GM23338 (cell line): ENCODE measurements at regions not wholly inside any gene's neighbourhood (a gene's known extent, or its start where the extent isn't known, plus 50 kb on each side); places are given as distances from the start of the nearest gene placed in this dataset.

Experiments used
- ATAC-seq: fragments of 200-7000 bp; cut with Tn5 transposase; 3 replicates; pipeline ENCODE4 v1.9.1; 2020
- DNase-seq: peaks from one replicate; pipeline ENCODE4 v3.0.0-alpha.2; 2015; ENCODE audit warnings: low spot score
- H2AFZ ChIP-seq: fragments of 200-600 bp; sonication (generic); 2 replicates; pipeline ENCODE4 v1.8.0; 2016; ENCODE audit warnings: antibody characterized with exemption, mild to moderate bottlenecking, moderate library complexity
- H3F3A ChIP-seq: fragments of 200-600 bp; sonication (generic); replicated peaks from 2 replicates; pipeline ENCODE4 v1.8.0; 2017; ENCODE audit warnings: antibody characterized with exemption, mixed run types, low read depth
- H3K27ac ChIP-seq: fragments of 200-600 bp; sonication (generic); 2 replicates; pipeline ENCODE4 v1.6.1; 2016; ENCODE audit warnings: low read depth
- H3K27me3 ChIP-seq: fragments of 200-600 bp; sonication (generic); 2 replicates; pipeline ENCODE4 v1.8.0; 2016; ENCODE audit warnings: mild to moderate bottlenecking, mixed run types, moderate library complexity; ENCODE audit not compliant: insufficient read depth
- H3K36me3 ChIP-seq: fragments of 200-600 bp; sonication (generic); 2 replicates; pipeline ENCODE4 v1.8.0; 2016; ENCODE audit warnings: mild to moderate bottlenecking; ENCODE audit not compliant: insufficient read depth
- H3K4me1 ChIP-seq: fragments of 200-600 bp; sonication (generic); 2 replicates; pipeline ENCODE4 v1.8.0; 2016; ENCODE audit warnings: mild to moderate bottlenecking, moderate library complexity; ENCODE audit not compliant: insufficient read depth
- H3K4me2 ChIP-seq: fragments of 200-600 bp; sonication (generic); 2 replicates; pipeline ENCODE4 v1.7.1; 2017; ENCODE audit warnings: mixed run types
- H3K4me3 ChIP-seq: fragments of 200-600 bp; sonication (generic); 2 replicates; pipeline ENCODE4 v1.6.1; 2016; ENCODE audit warnings: mixed run types
- H3K79me2 ChIP-seq: fragments of 200-600 bp; sonication (generic); replicated peaks from 2 replicates; pipeline ENCODE4 v1.8.0; 2017; ENCODE audit warnings: mild to moderate bottlenecking; ENCODE audit not compliant: insufficient read depth
- H3K9me2 ChIP-seq: fragments of 200-600 bp; sonication (generic); 2 replicates; pipeline ENCODE4 v1.8.0; 2017; ENCODE audit not compliant: insufficient read depth
- H4K20me1 ChIP-seq: fragments of 200-600 bp; sonication (generic); replicated peaks from 2 replicates; pipeline ENCODE4 v1.8.0; 2017; ENCODE audit warnings: mild to moderate bottlenecking; ENCODE audit not compliant: insufficient read depth
- H3K27ac Mint-ChIP-seq: 2 replicates; pipeline ENCODE4 v1.8.0; 2020; ENCODE audit warnings: inconsistent platforms, mild to moderate bottlenecking, moderate library complexity, mixed read lengths
- H3K27me3 Mint-ChIP-seq: 3 replicates; pipeline ENCODE4 v1.8.0; 2022; ENCODE audit warnings: low read depth, mild to moderate bottlenecking, moderate library complexity, mixed read lengths, inconsistent platforms; ENCODE audit not compliant: insufficient read depth, poor library complexity
- H3K36me3 Mint-ChIP-seq: 3 replicates; pipeline ENCODE4 v1.8.0; 2021; ENCODE audit warnings: low read depth, mild to moderate bottlenecking, inconsistent platforms, moderate library complexity, mixed read lengths
- H3K4me1 Mint-ChIP-seq: 3 replicates; pipeline ENCODE4 v1.8.0; 2020; ENCODE audit warnings: mild to moderate bottlenecking, inconsistent platforms, mixed read lengths
- H3K4me3 Mint-ChIP-seq: 3 replicates; pipeline ENCODE4 v1.8.0; 2021; ENCODE audit warnings: moderate library complexity, mild to moderate bottlenecking, inconsistent platforms, mixed read lengths
- H3K9me3 Mint-ChIP-seq: 3 replicates; pipeline ENCODE4 v1.8.0; 2020; ENCODE audit warnings: moderate library complexity, mild to moderate bottlenecking, inconsistent platforms, mixed read lengths
- CREB1 ChIP-seq: fragments of 250-450 bp; sonication (Bioruptor Pico); IDR thresholded peaks from 2 replicates; pipeline ENCODE4 v1.5.0; 2020; ENCODE audit warnings: low read depth, mild to moderate bottlenecking, moderate library complexity
- EZH2 ChIP-seq: fragments of 200-600 bp; sonication (generic); IDR thresholded peaks from one replicate; pipeline ENCODE4 v1.8.0; 2017; ENCODE audit warnings: antibody characterized with exemption, mild to moderate bottlenecking, low read depth; ENCODE audit not compliant: unreplicated experiment
- EZH2phosphoT487 ChIP-seq: fragments of 200-600 bp; sonication (generic); IDR thresholded peaks from one replicate; pipeline ENCODE4 v1.8.1; 2018; ENCODE audit warnings: antibody characterized with exemption; ENCODE audit not compliant: unreplicated experiment
- JUNB ChIP-seq: IDR thresholded peaks from one replicate; pipeline ENCODE4 v1.6.1; 2016; ENCODE audit warnings: antibody characterized with exemption; ENCODE audit not compliant: unreplicated experiment
- NANOG ChIP-seq: IDR thresholded peaks from 2 replicates; pipeline ENCODE4 v1.6.1; 2016; ENCODE audit warnings: antibody characterized with exemption, borderline replicate concordance
- STAT1 ChIP-seq: IDR thresholded peaks from one replicate; pipeline ENCODE4 v1.6.1; 2016; ENCODE audit warnings: antibody characterized with exemption; ENCODE audit not compliant: unreplicated experiment
- ZNF331 ChIP-seq: fragments of 250-450 bp; sonication (Bioruptor Pico); IDR thresholded peaks from 2 replicates; pipeline ENCODE4 v1.5.0; 2020; ENCODE audit warnings: low read depth, mild to moderate bottlenecking, moderate library complexity
- ZNF462 ChIP-seq: fragments of 250-450 bp; sonication (Bioruptor Pico); IDR thresholded peaks from 2 replicates; pipeline ENCODE4 v1.5.0; 2020; ENCODE audit warnings: mild to moderate bottlenecking, moderate library complexity
- TF ChIP-seq, protein P1 (sequence below): IDR thresholded peaks from 2 replicates; pipeline ENCODE4 v1.6.1; 2016; ENCODE audit warnings: antibody characterized with exemption
- TF ChIP-seq, protein P2 (sequence below), 2 experiments: fragments of 200-600 bp in 1 of 2; sonication (generic) in 1 of 2; conservative IDR thresholded peaks; 2 replicates each; pipeline versions ENCODE4 v1.5.1 to v1.6.1; 2016 to 2017; ENCODE audit warnings: antibody characterized with exemption in 2 of 2, low read depth in 2 of 2, mild to moderate bottlenecking in 2 of 2, moderate library complexity in 1 of 2

- TF ChIP-seq EZH2phosphoT487, result no peak
- TF ChIP-seq, protein P1, sequence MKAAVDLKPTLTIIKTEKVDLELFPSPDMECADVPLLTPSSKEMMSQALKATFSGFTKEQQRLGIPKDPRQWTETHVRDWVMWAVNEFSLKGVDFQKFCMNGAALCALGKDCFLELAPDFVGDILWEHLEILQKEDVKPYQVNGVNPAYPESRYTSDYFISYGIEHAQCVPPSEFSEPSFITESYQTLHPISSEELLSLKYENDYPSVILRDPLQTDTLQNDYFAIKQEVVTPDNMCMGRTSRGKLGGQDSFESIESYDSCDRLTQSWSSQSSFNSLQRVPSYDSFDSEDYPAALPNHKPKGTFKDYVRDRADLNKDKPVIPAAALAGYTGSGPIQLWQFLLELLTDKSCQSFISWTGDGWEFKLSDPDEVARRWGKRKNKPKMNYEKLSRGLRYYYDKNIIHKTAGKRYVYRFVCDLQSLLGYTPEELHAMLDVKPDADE, result no peak
- TF ChIP-seq CREB1 (CRISPR knock-in tag), result no peak
- TF ChIP-seq ZNF331 (CRISPR knock-in tag), result no peak
- no peak for TF ChIP-seq JUNB
- no peak for TF ChIP-seq EZH2
- no peak for TF ChIP-seq ZNF462 (CRISPR knock-in tag)
- TF ChIP-seq STAT1, result no peak
- TF ChIP-seq, protein P2, sequence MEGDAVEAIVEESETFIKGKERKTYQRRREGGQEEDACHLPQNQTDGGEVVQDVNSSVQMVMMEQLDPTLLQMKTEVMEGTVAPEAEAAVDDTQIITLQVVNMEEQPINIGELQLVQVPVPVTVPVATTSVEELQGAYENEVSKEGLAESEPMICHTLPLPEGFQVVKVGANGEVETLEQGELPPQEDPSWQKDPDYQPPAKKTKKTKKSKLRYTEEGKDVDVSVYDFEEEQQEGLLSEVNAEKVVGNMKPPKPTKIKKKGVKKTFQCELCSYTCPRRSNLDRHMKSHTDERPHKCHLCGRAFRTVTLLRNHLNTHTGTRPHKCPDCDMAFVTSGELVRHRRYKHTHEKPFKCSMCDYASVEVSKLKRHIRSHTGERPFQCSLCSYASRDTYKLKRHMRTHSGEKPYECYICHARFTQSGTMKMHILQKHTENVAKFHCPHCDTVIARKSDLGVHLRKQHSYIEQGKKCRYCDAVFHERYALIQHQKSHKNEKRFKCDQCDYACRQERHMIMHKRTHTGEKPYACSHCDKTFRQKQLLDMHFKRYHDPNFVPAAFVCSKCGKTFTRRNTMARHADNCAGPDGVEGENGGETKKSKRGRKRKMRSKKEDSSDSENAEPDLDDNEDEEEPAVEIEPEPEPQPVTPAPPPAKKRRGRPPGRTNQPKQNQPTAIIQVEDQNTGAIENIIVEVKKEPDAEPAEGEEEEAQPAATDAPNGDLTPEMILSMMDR (conservative IDR thresholded peaks at IDR 0.05; ENCODE audit: low read depth in 2 of 2), result no peak
- TF ChIP-seq NANOG, result no peak
- H3K4me2 ChIP-seq, result peak overlapping the region; percentile 4; the same call in 1 of the 2 replicates
- Mint-ChIP-seq H3K4me1 (peaks cover 27% of the 10 kb centered on the region), H3K27me3 (no peaks in the 10 kb centered on the region), H3K36me3 (no peaks in the 10 kb centered on the region), H3K27ac (no peak overlapping the region), H3K4me3 (no peak overlapping the region), H3K9me3 (0 out of 3 replicates have a peak, but pooled peaks cover 3% of the 10 kb centered on the region)
- H3K27me3 ChIP-seq, result no peaks in the 10 kb centered on the region
- H3K4me1 ChIP-seq, result peaks cover 31% of the 10 kb centered on the region
- peaks cover 19% of the 10 kb centered on the region for H3K9me2 ChIP-seq
- no peak overlapping the region for H3K4me3 ChIP-seq
- no peak overlapping the region for H2AFZ ChIP-seq
- H3K79me2 ChIP-seq, result no peaks in the 10 kb centered on the region
- H4K20me1 ChIP-seq, result no peaks in the 10 kb centered on the region
- ATAC-seq (no peak), DNase-seq (no peak)
- no peaks in the 10 kb centered on the region for H3F3A ChIP-seq
- no peaks in the 10 kb centered on the region for H3K36me3 ChIP-seq
- H3K27ac ChIP-seq, result no peak overlapping the region
These were observed 54.1 kb upstream of the PTPRM start for GRCh38 chr18:7512990-7513389.
